Peyer's patch (tissue), 4 donors: ENCODE measurements at regions not wholly inside any gene's neighbourhood (a gene's known extent, or its start where the extent isn't known, plus 50 kb on each side); places are given as distances from the start of the nearest gene placed in this dataset.

Source experiments
- POLR2A ChIP-seq, 2 donors: fragments of 450-650 bp; IDR thresholded peaks; one replicate each; pipeline ENCODE4 v1.5.1; 2017; ENCODE audit warnings: antibody characterized with exemption in 2 of 2, mild to moderate bottlenecking in 2 of 2, moderate library complexity in 2 of 2
- TF ChIP-seq, protein P1 (sequence below), 6 experiments: fragments of 450-650 bp in 4 of 6; fragments of 200-600 bp in 2 of 6; sonication (generic) in 1 of 6; IDR thresholded peaks; one replicate each; pipeline ENCODE4 v1.5.1; 2017 to 2019; ENCODE audit warnings: antibody characterized with exemption in 6 of 6, mild to moderate bottlenecking in 3 of 6, moderate library complexity in 1 of 6

DNA sequence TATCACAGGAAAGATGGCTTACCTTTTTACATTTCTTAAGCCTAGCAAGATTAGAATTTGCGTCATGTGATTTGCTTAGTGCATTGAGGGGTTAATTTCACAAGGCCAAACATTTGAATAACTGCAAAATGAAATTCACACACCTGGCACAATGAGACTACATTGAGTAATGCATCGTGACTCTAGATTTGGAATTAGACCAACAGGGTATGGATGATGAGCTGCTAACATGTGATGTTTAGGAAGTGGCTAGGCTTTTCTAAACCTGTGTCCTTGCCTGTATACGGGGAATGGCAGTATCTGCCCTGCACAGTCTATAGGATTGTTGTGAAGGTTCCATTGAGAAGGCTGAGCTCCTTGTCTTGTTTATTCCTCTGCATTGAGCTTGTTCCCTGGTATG is 160.1 kb downstream of the MFSD1 start:
- no peak for TF ChIP-seq POLR2A (IDR thresholded peaks at IDR 0.05)
- TF ChIP-seq, protein P1, sequence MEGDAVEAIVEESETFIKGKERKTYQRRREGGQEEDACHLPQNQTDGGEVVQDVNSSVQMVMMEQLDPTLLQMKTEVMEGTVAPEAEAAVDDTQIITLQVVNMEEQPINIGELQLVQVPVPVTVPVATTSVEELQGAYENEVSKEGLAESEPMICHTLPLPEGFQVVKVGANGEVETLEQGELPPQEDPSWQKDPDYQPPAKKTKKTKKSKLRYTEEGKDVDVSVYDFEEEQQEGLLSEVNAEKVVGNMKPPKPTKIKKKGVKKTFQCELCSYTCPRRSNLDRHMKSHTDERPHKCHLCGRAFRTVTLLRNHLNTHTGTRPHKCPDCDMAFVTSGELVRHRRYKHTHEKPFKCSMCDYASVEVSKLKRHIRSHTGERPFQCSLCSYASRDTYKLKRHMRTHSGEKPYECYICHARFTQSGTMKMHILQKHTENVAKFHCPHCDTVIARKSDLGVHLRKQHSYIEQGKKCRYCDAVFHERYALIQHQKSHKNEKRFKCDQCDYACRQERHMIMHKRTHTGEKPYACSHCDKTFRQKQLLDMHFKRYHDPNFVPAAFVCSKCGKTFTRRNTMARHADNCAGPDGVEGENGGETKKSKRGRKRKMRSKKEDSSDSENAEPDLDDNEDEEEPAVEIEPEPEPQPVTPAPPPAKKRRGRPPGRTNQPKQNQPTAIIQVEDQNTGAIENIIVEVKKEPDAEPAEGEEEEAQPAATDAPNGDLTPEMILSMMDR (IDR thresholded peaks at IDR 0.05) = no peak
